ENCODE measurements at regions not wholly inside any gene's neighbourhood (a gene's known extent, or its start where the extent isn't known, plus 50 kb on each side); places are given as distances from the start of the nearest gene placed in this dataset.
"Not testable (repeated sequence)": the region's sequence is repeated elsewhere in the genome, so short reads cannot be mapped to it uniquely, and the experiment has no call there.

DNA sequence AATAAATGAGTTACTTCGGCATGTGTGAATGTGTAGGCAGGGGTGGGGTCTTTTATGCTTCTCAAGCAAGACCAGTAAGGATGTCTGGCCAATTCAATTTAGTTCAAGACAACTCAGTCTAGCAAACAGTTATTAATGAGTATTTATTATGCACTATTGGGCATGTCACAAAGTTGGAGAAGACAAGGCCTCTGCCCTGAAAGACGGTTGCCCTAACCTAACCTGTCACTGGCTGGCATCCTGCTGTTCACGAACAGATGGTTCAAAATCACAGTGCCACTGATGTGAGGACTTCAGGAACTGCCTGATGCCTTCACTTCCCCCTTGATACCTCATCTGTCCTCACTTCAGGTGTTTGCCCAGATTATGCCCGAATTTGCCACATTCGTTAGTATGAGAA lies 217.8 kb downstream of the SOX2 start:
- ChIA-PET POLR2A (no interaction called here), CTCF (no interaction called here)
- Histone ChIP-seq H3K4me3 (ENCODE audit: control insufficient read depth in 1 of 7, extremely low read depth in 1 of 7, insufficient read depth in 4 of 7, low read depth in 2 of 7, low read length in 6 of 7) (no peak overlapping the region), H3K27ac (ENCODE audit: insufficient read depth in 1 of 2, low read depth in 1 of 2, low read length in 2 of 2, poor library complexity in 1 of 2, severe bottlenecking in 2 of 2) (no peak overlapping the region), H3K27me3 (replicated peaks in 2 of 5; ENCODE audit: control insufficient read depth in 4 of 5, insufficient read depth in 5 of 5, low read length in 4 of 5) (no peaks in the 10 kb centered on the region), H3K36me3 (ENCODE audit: control insufficient read depth in 4 of 4, insufficient read depth in 4 of 4, low read length in 3 of 4) (no peaks in the 10 kb centered on the region), H3K9me3 (ENCODE audit: control extremely low read depth in 1 of 5, control insufficient read depth in 4 of 5, insufficient read depth in 2 of 5, low read depth in 1 of 5, low read length in 4 of 5) (no peaks in the 10 kb centered on the region), H3K4me1 (ENCODE audit: control extremely low read depth in 1 of 4, control insufficient read depth in 4 of 4, insufficient read depth in 4 of 4, low read length in 3 of 4) (no peaks in the 10 kb centered on the region)
- DNase-seq = no peak
- WGBS (ENCODE audit: insufficient coverage) = 100% methylated on average over 3 of the region's 5 CpGs

GRCh38 chr3:181930105-181930504 lies 218.4 kb downstream of the SOX2 start:
- H3K27ac ChIP-seq (ENCODE audit: insufficient read depth in 1 of 2, low read depth in 1 of 2, low read length in 2 of 2, poor library complexity in 1 of 2, severe bottlenecking in 2 of 2) = no peak overlapping the region
- DNase-seq = no peak
- POLR2A ChIA-PET = no interaction called here
- CTCF ChIA-PET = no interaction called here
- WGBS (ENCODE audit: insufficient coverage) = no CpG with 5 or more reads among the region's 4 CpGs
- H3K36me3 ChIP-seq (ENCODE audit: control insufficient read depth in 4 of 4, insufficient read depth in 4 of 4, low read length in 3 of 4) = no peaks in the 10 kb centered on the region
- H3K4me3 ChIP-seq (ENCODE audit: control insufficient read depth in 1 of 7, extremely low read depth in 1 of 7, insufficient read depth in 4 of 7, low read depth in 2 of 7, low read length in 6 of 7) = no peak overlapping the region
- H3K4me1 ChIP-seq (ENCODE audit: control extremely low read depth in 1 of 4, control insufficient read depth in 4 of 4, insufficient read depth in 4 of 4, low read length in 3 of 4) = no peaks in the 10 kb centered on the region
- H3K9me3 ChIP-seq (ENCODE audit: control extremely low read depth in 1 of 5, control insufficient read depth in 4 of 5, insufficient read depth in 2 of 5, low read depth in 1 of 5, low read length in 4 of 5) = no peaks in the 10 kb centered on the region
- H3K27me3 ChIP-seq (replicated peaks in 2 of 5; ENCODE audit: control insufficient read depth in 4 of 5, insufficient read depth in 5 of 5, low read length in 4 of 5) = no peaks in the 10 kb centered on the region

GRCh38 chr3:181932039-181932438 lies 220.3 kb downstream of the SOX2 start:
- no peak for DNase-seq
- WGBS (ENCODE audit: insufficient coverage) = 85% methylated on average over 3 of the region's 4 CpGs
- H3K9me3 ChIP-seq (ENCODE audit: control extremely low read depth in 1 of 5, control insufficient read depth in 4 of 5, insufficient read depth in 2 of 5, low read depth in 1 of 5, low read length in 4 of 5) = no peaks in the 10 kb centered on the region
- H3K36me3 ChIP-seq (ENCODE audit: control insufficient read depth in 4 of 4, insufficient read depth in 4 of 4, low read length in 3 of 4) = no peaks in the 10 kb centered on the region
- ChIA-PET CTCF (no interaction called here), POLR2A (no interaction called here)
- H3K27me3 ChIP-seq (replicated peaks in 2 of 5; ENCODE audit: control insufficient read depth in 4 of 5, insufficient read depth in 5 of 5, low read length in 4 of 5) = no peaks in the 10 kb centered on the region
- no peaks in the 10 kb centered on the region for H3K4me1 ChIP-seq (ENCODE audit: control extremely low read depth in 1 of 4, control insufficient read depth in 4 of 4, insufficient read depth in 4 of 4, low read length in 3 of 4)
- no peak overlapping the region for H3K27ac ChIP-seq (ENCODE audit: insufficient read depth in 1 of 2, low read depth in 1 of 2, low read length in 2 of 2, poor library complexity in 1 of 2, severe bottlenecking in 2 of 2)
- no peak overlapping the region for H3K4me3 ChIP-seq (ENCODE audit: control insufficient read depth in 1 of 7, extremely low read depth in 1 of 7, insufficient read depth in 4 of 7, low read depth in 2 of 7, low read length in 6 of 7)

- CTCF ChIA-PET = no interaction called here
- Histone ChIP-seq H3K4me3 (ENCODE audit: control insufficient read depth in 1 of 7, extremely low read depth in 1 of 7, insufficient read depth in 4 of 7, low read depth in 2 of 7, low read length in 6 of 7) (no peak overlapping the region), H3K27me3 (replicated peaks in 2 of 5; ENCODE audit: control insufficient read depth in 4 of 5, insufficient read depth in 5 of 5, low read length in 4 of 5) (no peaks in the 10 kb centered on the region), H3K36me3 (ENCODE audit: control insufficient read depth in 4 of 4, insufficient read depth in 4 of 4, low read length in 3 of 4) (no peaks in the 10 kb centered on the region), H3K4me1 (ENCODE audit: control extremely low read depth in 1 of 4, control insufficient read depth in 4 of 4, insufficient read depth in 4 of 4, low read length in 3 of 4) (no peaks in the 10 kb centered on the region), H3K27ac (ENCODE audit: insufficient read depth in 1 of 2, low read depth in 1 of 2, low read length in 2 of 2, poor library complexity in 1 of 2, severe bottlenecking in 2 of 2) (no peak overlapping the region), H3K9me3 (ENCODE audit: control extremely low read depth in 1 of 5, control insufficient read depth in 4 of 5, insufficient read depth in 2 of 5, low read depth in 1 of 5, low read length in 4 of 5) (no peaks in the 10 kb centered on the region)
- POLR2A ChIA-PET = no interaction called here
- 100% methylated on average over 1 of the region's 4 CpGs for WGBS (ENCODE audit: insufficient coverage)
- no peak for DNase-seq
Observed at GRCh38 chr3:181933052-181933618, 221.4 kb downstream of the SOX2 start.

- Histone ChIP-seq H3K9me3 (ENCODE audit: control extremely low read depth in 1 of 5, control insufficient read depth in 4 of 5, insufficient read depth in 2 of 5, low read depth in 1 of 5, low read length in 4 of 5) (no peaks in the 10 kb centered on the region), H3K4me3 (ENCODE audit: control insufficient read depth in 1 of 7, extremely low read depth in 1 of 7, insufficient read depth in 4 of 7, low read depth in 2 of 7, low read length in 6 of 7) (no peak overlapping the region), H3K27ac (ENCODE audit: insufficient read depth in 1 of 2, low read depth in 1 of 2, low read length in 2 of 2, poor library complexity in 1 of 2, severe bottlenecking in 2 of 2) (no peak overlapping the region), H3K36me3 (ENCODE audit: control insufficient read depth in 4 of 4, insufficient read depth in 4 of 4, low read length in 3 of 4) (no peaks in the 10 kb centered on the region), H3K27me3 (replicated peaks in 2 of 5; ENCODE audit: control insufficient read depth in 4 of 5, insufficient read depth in 5 of 5, low read length in 4 of 5) (no peaks in the 10 kb centered on the region), H3K4me1 (ENCODE audit: control extremely low read depth in 1 of 4, control insufficient read depth in 4 of 4, insufficient read depth in 4 of 4, low read length in 3 of 4) (no peaks in the 10 kb centered on the region)
- DNase-seq = no peak
- POLR2A ChIA-PET = no interaction called here
- WGBS (ENCODE audit: insufficient coverage) = no CpG with 5 or more reads among the region's 2 CpGs
- CTCF ChIA-PET = no interaction called here
Observed at GRCh38 chr3:181935915-181936314, 224.2 kb downstream of the SOX2 start.

DNA sequence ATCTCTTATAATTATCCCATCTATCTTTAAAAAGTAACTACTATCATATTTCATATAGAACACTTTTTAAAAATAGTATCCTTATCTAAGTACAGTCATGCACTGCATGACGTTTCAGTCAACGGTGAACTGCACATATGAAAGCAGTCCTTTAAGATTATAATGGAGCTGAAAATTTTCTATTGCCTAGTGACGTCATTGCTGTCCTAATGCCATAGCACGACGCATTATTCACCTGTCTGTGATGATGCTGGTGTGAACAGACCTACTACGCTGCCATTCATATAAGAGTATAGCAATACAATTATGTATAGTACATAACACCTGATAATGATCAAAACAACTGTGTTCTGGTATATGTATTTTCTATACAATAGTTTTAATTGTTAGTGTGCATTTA lies 225.0 kb downstream of the SOX2 start:
- CTCF ChIA-PET = no interaction called here
- peaks cover 0 to 3% (median 0%) of the 10 kb centered on the region in 4 experiments for H3K4me1 ChIP-seq (ENCODE audit: control extremely low read depth in 1 of 4, control insufficient read depth in 4 of 4, insufficient read depth in 4 of 4, low read length in 3 of 4)
- H3K4me3 ChIP-seq (ENCODE audit: control insufficient read depth in 1 of 7, extremely low read depth in 1 of 7, insufficient read depth in 4 of 7, low read depth in 2 of 7, low read length in 6 of 7) = no peak overlapping the region
- DNase-seq = no peak
- no peak overlapping the region for H3K27ac ChIP-seq (ENCODE audit: insufficient read depth in 1 of 2, low read depth in 1 of 2, low read length in 2 of 2, poor library complexity in 1 of 2, severe bottlenecking in 2 of 2)
- POLR2A ChIA-PET = no interaction called here
- H3K36me3 ChIP-seq (ENCODE audit: control insufficient read depth in 4 of 4, insufficient read depth in 4 of 4, low read length in 3 of 4) = no peaks in the 10 kb centered on the region
- WGBS (ENCODE audit: insufficient coverage) = 93% methylated on average over 2 of the region's 6 CpGs
- H3K9me3 ChIP-seq (ENCODE audit: control extremely low read depth in 1 of 5, control insufficient read depth in 4 of 5, insufficient read depth in 2 of 5, low read depth in 1 of 5, low read length in 4 of 5) = no peaks in the 10 kb centered on the region
- H3K27me3 ChIP-seq (replicated peaks in 2 of 5; ENCODE audit: control insufficient read depth in 4 of 5, insufficient read depth in 5 of 5, low read length in 4 of 5) = no peaks in the 10 kb centered on the region

DNA sequence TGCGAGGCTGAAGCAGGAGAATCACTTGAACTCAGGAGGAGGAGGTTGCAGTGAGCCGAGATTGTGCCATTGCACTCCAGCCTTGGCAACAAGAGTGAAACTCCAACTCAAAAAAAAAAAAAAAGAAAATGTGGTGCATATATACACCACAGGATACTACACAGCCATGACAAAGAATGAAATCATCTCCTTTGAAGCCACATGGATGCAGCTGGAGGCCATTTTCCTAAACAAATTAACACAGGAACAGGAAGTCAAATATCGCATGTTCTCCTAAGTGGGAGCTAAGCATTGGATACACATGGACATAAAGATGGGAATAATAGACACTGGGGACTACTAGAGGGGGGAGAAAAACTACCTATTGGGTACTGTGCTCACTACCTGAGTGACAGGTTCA lies 226.9 kb downstream of the SOX2 start:
- H3K9me3 ChIP-seq (ENCODE audit: control extremely low read depth in 1 of 5, control insufficient read depth in 4 of 5, insufficient read depth in 2 of 5, low read depth in 1 of 5, low read length in 4 of 5); H3K27me3 ChIP-seq (replicated peaks in 2 of 5; ENCODE audit: control insufficient read depth in 4 of 5, insufficient read depth in 5 of 5, low read length in 4 of 5); H3K27ac ChIP-seq (ENCODE audit: insufficient read depth in 1 of 2, low read depth in 1 of 2, low read length in 2 of 2, poor library complexity in 1 of 2, severe bottlenecking in 2 of 2); H3K4me3 ChIP-seq (ENCODE audit: control insufficient read depth in 1 of 7, extremely low read depth in 1 of 7, insufficient read depth in 4 of 7, low read depth in 2 of 7, low read length in 6 of 7); H3K36me3 ChIP-seq (ENCODE audit: control insufficient read depth in 4 of 4, insufficient read depth in 4 of 4, low read length in 3 of 4); DNase-seq; POLR2A ChIA-PET; CTCF ChIA-PET; H3K4me1 ChIP-seq (ENCODE audit: control extremely low read depth in 1 of 4, control insufficient read depth in 4 of 4, insufficient read depth in 4 of 4, low read length in 3 of 4): not testable (repeated sequence)
- 100% methylated on average over 1 of the region's 3 CpGs for WGBS (ENCODE audit: insufficient coverage)

Data from common myeloid progenitor, CD34-positive (primary cell).